ENCODE measurements at regions not wholly inside any gene's neighbourhood (a gene's known extent, or its start where the extent isn't known, plus 50 kb on each side); places are given as distances from the start of the nearest gene placed in this dataset.

- H3K4me1 ChIP-seq (ENCODE audit: insufficient read depth, low read length), result no peaks in the 10 kb centered on the region
- H3K9ac ChIP-seq (ENCODE audit: low read length), result no peak overlapping the region
- FAIRE-seq, result peak; percentile 39
- no peaks in the 10 kb centered on the region for H3K27me3 Mint-ChIP-seq (ENCODE audit: low read depth, unreplicated experiment)
- no peak overlapping the region for H3K4me3 ChIP-seq (ENCODE audit: insufficient read depth, low read depth, low read length)
- H3K36me3 Mint-ChIP-seq (ENCODE audit: low read depth, unreplicated experiment), result no peaks in the 10 kb centered on the region
- H2AFZ ChIP-seq (ENCODE audit: low read depth, low read length), result no peak overlapping the region
- H3K9me3 ChIP-seq (ENCODE audit: insufficient read depth, low read depth, low read length), result no peaks in the 10 kb centered on the region
- TF ChIP-seq CTCF (IDR thresholded peaks at IDR 0.05; ENCODE audit: insufficient read depth, low read depth, low read length) (no peak), EZH2 (IDR thresholded peaks at IDR 0.05; ENCODE audit: insufficient read depth, low read length) (no peak)
- no peak overlapping the region for H3K27ac Mint-ChIP-seq (ENCODE audit: unreplicated experiment)
- peaks cover 8% of the 10 kb centered on the region for H3K4me1 Mint-ChIP-seq (ENCODE audit: low read depth, unreplicated experiment)
- no peaks in the 10 kb centered on the region for H3K9me3 Mint-ChIP-seq (ENCODE audit: unreplicated experiment)
- no peak for DNase-seq (ENCODE audit: low read depth)
- H3K27ac ChIP-seq (ENCODE audit: low read depth, low read length), result no peak overlapping the region
- H3K27me3 ChIP-seq (ENCODE audit: insufficient read depth, low read length), result no peaks in the 10 kb centered on the region
- no peaks in the 10 kb centered on the region for H3K79me2 ChIP-seq (ENCODE audit: insufficient read depth, low read length)
- no peak overlapping the region for H3K4me2 ChIP-seq (ENCODE audit: low read length)
- no peak overlapping the region for H3K4me3 Mint-ChIP-seq (ENCODE audit: unreplicated experiment)
- no peaks in the 10 kb centered on the region for H4K20me1 ChIP-seq (ENCODE audit: insufficient read depth, low read length)
- no peaks in the 10 kb centered on the region for H3K36me3 ChIP-seq (ENCODE audit: insufficient read depth, low read length)
Measured at GRCh38 chr2:40719414-40719813, 267.5 kb upstream of the SLC8A1 start.

- peak; percentile 72 for FAIRE-seq
- Mint-ChIP-seq H3K4me3 (ENCODE audit: unreplicated experiment) (no peak overlapping the region), H3K36me3 (ENCODE audit: low read depth, unreplicated experiment) (no peaks in the 10 kb centered on the region), H3K27me3 (ENCODE audit: low read depth, unreplicated experiment) (no peaks in the 10 kb centered on the region), H3K4me1 (ENCODE audit: low read depth, unreplicated experiment) (peaks cover 8% of the 10 kb centered on the region), H3K27ac (ENCODE audit: unreplicated experiment) (no peak overlapping the region), H3K9me3 (ENCODE audit: unreplicated experiment) (no peaks in the 10 kb centered on the region)
- DNase-seq (ENCODE audit: low read depth), result peak; percentile 12
- no peaks in the 10 kb centered on the region for H3K27me3 ChIP-seq (ENCODE audit: insufficient read depth, low read length)
- no peak overlapping the region for H3K9ac ChIP-seq (ENCODE audit: low read length)
- H3K4me3 ChIP-seq (ENCODE audit: insufficient read depth, low read depth, low read length), result no peak overlapping the region
- H4K20me1 ChIP-seq (ENCODE audit: insufficient read depth, low read length), result no peaks in the 10 kb centered on the region
- H3K4me2 ChIP-seq (ENCODE audit: low read length), result no peak overlapping the region
- no peaks in the 10 kb centered on the region for H3K4me1 ChIP-seq (ENCODE audit: insufficient read depth, low read length)
- no peaks in the 10 kb centered on the region for H3K79me2 ChIP-seq (ENCODE audit: insufficient read depth, low read length)
- no peak overlapping the region for H2AFZ ChIP-seq (ENCODE audit: low read depth, low read length)
- H3K36me3 ChIP-seq (ENCODE audit: insufficient read depth, low read length), result no peaks in the 10 kb centered on the region
- no peaks in the 10 kb centered on the region for H3K9me3 ChIP-seq (ENCODE audit: insufficient read depth, low read depth, low read length)
- TF ChIP-seq CTCF (IDR thresholded peaks at IDR 0.05; ENCODE audit: insufficient read depth, low read depth, low read length) (no peak), EZH2 (IDR thresholded peaks at IDR 0.05; ENCODE audit: insufficient read depth, low read length) (no peak)
- H3K27ac ChIP-seq (ENCODE audit: low read depth, low read length), result no peak overlapping the region
Measured at GRCh38 chr2:40721595-40721994, 269.7 kb upstream of the SLC8A1 start.

GRCh38 chr2:40723194-40723593, 271.3 kb upstream of the SLC8A1 start:
- Histone ChIP-seq H3K9me3 (ENCODE audit: insufficient read depth, low read depth, low read length) (no peaks in the 10 kb centered on the region), H3K4me3 (ENCODE audit: insufficient read depth, low read depth, low read length) (no peak overlapping the region)
- H3K4me3 Mint-ChIP-seq (ENCODE audit: unreplicated experiment), result no peak overlapping the region

More at GRCh38 chr2:40723194-40723593, 271.3 kb upstream of the SLC8A1 start:
- no peaks in the 10 kb centered on the region for H3K27me3 ChIP-seq (ENCODE audit: insufficient read depth, low read length)
- DNase-seq (ENCODE audit: low read depth), result no peak
- no peak for TF ChIP-seq EZH2 (IDR thresholded peaks at IDR 0.05; ENCODE audit: insufficient read depth, low read length)
- FAIRE-seq, result no peak
- Mint-ChIP-seq H3K27me3 (ENCODE audit: low read depth, unreplicated experiment) (no peaks in the 10 kb centered on the region), H3K9me3 (ENCODE audit: unreplicated experiment) (no peaks in the 10 kb centered on the region), H3K27ac (ENCODE audit: unreplicated experiment) (no peak overlapping the region), H3K4me1 (ENCODE audit: low read depth, unreplicated experiment) (peaks cover 3% of the 10 kb centered on the region), H3K36me3 (ENCODE audit: low read depth, unreplicated experiment) (no peaks in the 10 kb centered on the region)
- no peaks in the 10 kb centered on the region for H3K36me3 ChIP-seq (ENCODE audit: insufficient read depth, low read length)
- no peak overlapping the region for H3K4me2 ChIP-seq (ENCODE audit: low read length)
- H2AFZ ChIP-seq (ENCODE audit: low read depth, low read length), result no peak overlapping the region
- no peak overlapping the region for H3K27ac ChIP-seq (ENCODE audit: low read depth, low read length)
- no peaks in the 10 kb centered on the region for H3K79me2 ChIP-seq (ENCODE audit: insufficient read depth, low read length)
- H3K4me1 ChIP-seq (ENCODE audit: insufficient read depth, low read length), result no peaks in the 10 kb centered on the region
- no peak overlapping the region for H3K9ac ChIP-seq (ENCODE audit: low read length)
- H4K20me1 ChIP-seq (ENCODE audit: insufficient read depth, low read length), result no peaks in the 10 kb centered on the region

All from astrocyte (in vitro differentiated cells and primary cell).